ENCODE measurements at regions not wholly inside any gene's neighbourhood (a gene's known extent, or its start where the extent isn't known, plus 50 kb on each side); places are given as distances from the start of the nearest gene placed in this dataset.

DNA sequence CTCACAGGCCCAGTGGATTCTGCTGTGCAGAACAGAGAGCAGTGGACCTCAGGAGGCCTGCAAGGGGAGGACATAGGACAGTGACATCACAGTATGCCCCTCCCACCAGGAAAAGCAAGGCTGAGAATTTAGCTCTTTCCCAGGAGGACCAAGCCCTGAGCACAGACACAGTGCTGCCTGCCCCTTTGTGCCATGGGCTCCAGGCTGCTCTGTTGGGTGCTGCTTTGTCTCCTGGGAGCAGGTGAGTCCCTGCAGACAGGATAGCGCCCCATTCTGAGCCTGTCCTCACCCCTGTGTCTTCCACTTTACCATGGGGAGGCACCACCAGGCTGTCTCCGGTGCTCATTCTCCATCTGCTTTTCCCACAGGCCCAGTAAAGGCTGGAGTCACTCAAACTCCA is 63.0 kb upstream of the PRSS58 start:
- TF ChIP-seq, protein P1, sequence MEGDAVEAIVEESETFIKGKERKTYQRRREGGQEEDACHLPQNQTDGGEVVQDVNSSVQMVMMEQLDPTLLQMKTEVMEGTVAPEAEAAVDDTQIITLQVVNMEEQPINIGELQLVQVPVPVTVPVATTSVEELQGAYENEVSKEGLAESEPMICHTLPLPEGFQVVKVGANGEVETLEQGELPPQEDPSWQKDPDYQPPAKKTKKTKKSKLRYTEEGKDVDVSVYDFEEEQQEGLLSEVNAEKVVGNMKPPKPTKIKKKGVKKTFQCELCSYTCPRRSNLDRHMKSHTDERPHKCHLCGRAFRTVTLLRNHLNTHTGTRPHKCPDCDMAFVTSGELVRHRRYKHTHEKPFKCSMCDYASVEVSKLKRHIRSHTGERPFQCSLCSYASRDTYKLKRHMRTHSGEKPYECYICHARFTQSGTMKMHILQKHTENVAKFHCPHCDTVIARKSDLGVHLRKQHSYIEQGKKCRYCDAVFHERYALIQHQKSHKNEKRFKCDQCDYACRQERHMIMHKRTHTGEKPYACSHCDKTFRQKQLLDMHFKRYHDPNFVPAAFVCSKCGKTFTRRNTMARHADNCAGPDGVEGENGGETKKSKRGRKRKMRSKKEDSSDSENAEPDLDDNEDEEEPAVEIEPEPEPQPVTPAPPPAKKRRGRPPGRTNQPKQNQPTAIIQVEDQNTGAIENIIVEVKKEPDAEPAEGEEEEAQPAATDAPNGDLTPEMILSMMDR (conservative IDR thresholded peaks at IDR 0.05; ENCODE audit: low read depth, low read length): no peak
- no peak for TF ChIP-seq EZH2 (IDR thresholded peaks at IDR 0.05; ENCODE audit: borderline replicate concordance, low read depth, low read length, poor library complexity, severe bottlenecking)
